Endothelial cell of umbilical vein (primary cell): ENCODE measurements at regions not wholly inside any gene's neighbourhood (a gene's known extent, or its start where the extent isn't known, plus 50 kb on each side); places are given as distances from the start of the nearest gene placed in this dataset.

ENCODE experiments used
- BruUV-seq: library from RNA; stranded (reverse); fragments of 400-500 nt; replicated peaks from 2 replicates; lab custom pipeline; 2021; lab: Mats Ljungman, UMichigan
- CTCF ChIA-PET: fragments of 300-600, 350-600 bp; sonication (Branson Sonifier 250); formaldehyde crosslinking; loops from one replicate; lab custom pipeline; 2021; ENCODE audit warnings: antibody characterized with exemption, inconsistent platforms; lab: Charles Lee
- POLR2A ChIA-PET: fragments of 300-600, 350-600 bp; sonication (Branson Sonifier 250); formaldehyde crosslinking; loops from one replicate; lab custom pipeline; 2021; ENCODE audit warnings: antibody characterized with exemption, inconsistent platforms; lab: Charles Lee
- DNase-seq: peaks from one replicate; pipeline ENCODE4 v3.0.0-alpha.2; 2011; ENCODE audit warnings: low read depth, low spot score
- FAIRE-seq: peaks from 2 replicates; lab custom pipeline; 2011; peaks lifted over from hg19 to GRCh38; lab: Jason Lieb, UNC
- H2AFZ ChIP-seq: 2 replicates; pipeline ENCODE4 v1.6.0; 2012; ENCODE audit warnings: low read depth, low read length, control low read depth, inconsistent platforms
- H3K27ac ChIP-seq: 2 replicates; pipeline ENCODE4 v1.5.1; 2011; ENCODE audit warnings: low read depth, mild to moderate bottlenecking, control low read depth, low read length, moderate library complexity; ENCODE audit not compliant: insufficient read depth
- H3K27me3 ChIP-seq, 2 experiments: 2 replicates each; pipeline versions ENCODE4 v1.6.0 to v1.6.1; 2011; ENCODE audit warnings: low read length in 2 of 2, mixed read lengths in 1 of 2; ENCODE audit not compliant: control insufficient read depth in 2 of 2, insufficient read depth in 2 of 2
- H3K36me3 ChIP-seq, 2 experiments: 2 replicates in 1 of 2; 3 replicates in 1 of 2; pipeline ENCODE4 v1.5.1; 2011; ENCODE audit warnings: low read length in 2 of 2, mild to moderate bottlenecking in 1 of 2, moderate library complexity in 1 of 2; ENCODE audit not compliant: control insufficient read depth in 2 of 2, insufficient read depth in 2 of 2; ENCODE audit errors: extremely low read depth in 1 of 2
- H3K4me1 ChIP-seq: 3 replicates; pipeline ENCODE4 v1.5.1; 2011; ENCODE audit warnings: mild to moderate bottlenecking, low read length; ENCODE audit not compliant: control insufficient read depth, insufficient read depth; ENCODE audit errors: extremely low read depth
- H3K4me2 ChIP-seq: 2 replicates; pipeline ENCODE4 v1.6.1; 2011; ENCODE audit warnings: low read length, control low read depth, mixed read lengths; ENCODE audit not compliant: insufficient read depth
- H3K4me3 ChIP-seq, 3 experiments: fragments of 200-600 bp in 1 of 3; sonication (generic), shearing (Covaris generic) in 1 of 3; replicated peaks in 1 of 3; 2 replicates each; pipeline ENCODE4 v1.5.1; 2011 to 2016; ENCODE audit warnings: control low read depth in 3 of 3, low read length in 3 of 3, mild to moderate bottlenecking in 2 of 3, inconsistent platforms in 1 of 3, low read depth in 1 of 3, moderate library complexity in 1 of 3; ENCODE audit not compliant: insufficient read depth in 1 of 3
- H3K79me2 ChIP-seq: 2 replicates; pipeline ENCODE4 v1.6.0; 2012; ENCODE audit warnings: low read length, inconsistent platforms; ENCODE audit not compliant: control insufficient read depth, insufficient read depth
- H3K9ac ChIP-seq: replicated peaks from 2 replicates; pipeline ENCODE3; 2011; ENCODE audit warnings: low read length, control low read depth; ENCODE audit not compliant: insufficient read depth; ENCODE audit errors: extremely low read depth
- H3K9me1 ChIP-seq: replicated peaks from 3 replicates; pipeline ENCODE4 v1.6.0; 2011; ENCODE audit warnings: mild to moderate bottlenecking, low read length; ENCODE audit not compliant: control insufficient read depth, insufficient read depth; ENCODE audit errors: extremely low read depth
- H3K9me3 ChIP-seq: replicated peaks from 2 replicates; pipeline ENCODE4 v1.5.1; 2012; ENCODE audit warnings: low read length, inconsistent platforms; ENCODE audit not compliant: control insufficient read depth, insufficient read depth
- H4K20me1 ChIP-seq: replicated peaks from 2 replicates; pipeline ENCODE3; 2011; ENCODE audit warnings: mild to moderate bottlenecking, low read length; ENCODE audit not compliant: control insufficient read depth, insufficient read depth; ENCODE audit errors: extremely low read depth
- EZH2 ChIP-seq: IDR thresholded peaks from 2 replicates; pipeline ENCODE4 v1.6.1; 2012; ENCODE audit warnings: borderline replicate concordance, low read depth, mild to moderate bottlenecking, moderate library complexity, low read length, inconsistent platforms; ENCODE audit not compliant: severe bottlenecking
- FOS ChIP-seq: IDR thresholded peaks from 2 replicates; pipeline ENCODE4 v1.6.1; 2011; ENCODE audit warnings: mild to moderate bottlenecking, low read length, moderate library complexity, borderline replicate concordance; ENCODE audit not compliant: insufficient read depth
- GATA2 ChIP-seq: IDR thresholded peaks from 2 replicates; pipeline ENCODE4 v1.7.0; 2011; ENCODE audit warnings: low read depth, mild to moderate bottlenecking, moderate library complexity, mixed read lengths, low read length; ENCODE audit not compliant: insufficient read length, insufficient read depth
- JUN ChIP-seq: IDR thresholded peaks from 2 replicates; pipeline ENCODE4 v1.6.1; 2011; ENCODE audit warnings: borderline replicate concordance, low read depth; ENCODE audit not compliant: insufficient read length, insufficient read depth
- MYC ChIP-seq: IDR thresholded peaks from one replicate; pipeline ENCODE4 v1.6.1; 2011; ENCODE audit warnings: mild to moderate bottlenecking, low read depth, low read length
- POLR2A ChIP-seq: IDR thresholded peaks from 2 replicates; pipeline ENCODE4 v1.6.1; 2012; ENCODE audit warnings: low read depth, mild to moderate bottlenecking, control low read depth, low read length
- POLR2AphosphoS5 ChIP-seq: IDR thresholded peaks from 2 replicates; pipeline ENCODE4 v1.6.1; 2012; ENCODE audit warnings: low read depth, mild to moderate bottlenecking, control low read depth, low read length, moderate library complexity; ENCODE audit not compliant: insufficient read depth
- dilution Hi-C: fragments of 300-500 bp; cut with MboI; formaldehyde crosslinking; loops from one replicate; pipeline ENCODE4 v1.15.0; 2019; ENCODE audit warnings: low sequenced_read_pairs; ENCODE audit not compliant: extremely low pct_ligation_motif_present
- intact Hi-C: fragments of 100-400 bp; cut with micrococcal nuclease; formaldehyde crosslinking; loops from one replicate; pipeline ENCODE4 v1.10.0; 2022
- TF ChIP-seq, protein P1 (sequence below), 2 donors: IDR thresholded peaks; 1 replicate in 1 of 2; 2 replicates in 1 of 2; pipeline ENCODE4 v1.5.1; 2011; ENCODE audit warnings: low read length in 2 of 2, mild to moderate bottlenecking in 2 of 2, moderate library complexity in 2 of 2, control low read depth in 1 of 2, inconsistent platforms in 1 of 2, low read depth in 1 of 2; ENCODE audit not compliant: insufficient read depth in 1 of 2; ENCODE audit errors: extremely low read depth in 1 of 2
- TF ChIP-seq, protein P2 (sequence below): IDR thresholded peaks from 2 replicates; pipeline ENCODE4 v1.6.1; 2011; ENCODE audit not compliant: insufficient read depth, insufficient read length

DNA sequence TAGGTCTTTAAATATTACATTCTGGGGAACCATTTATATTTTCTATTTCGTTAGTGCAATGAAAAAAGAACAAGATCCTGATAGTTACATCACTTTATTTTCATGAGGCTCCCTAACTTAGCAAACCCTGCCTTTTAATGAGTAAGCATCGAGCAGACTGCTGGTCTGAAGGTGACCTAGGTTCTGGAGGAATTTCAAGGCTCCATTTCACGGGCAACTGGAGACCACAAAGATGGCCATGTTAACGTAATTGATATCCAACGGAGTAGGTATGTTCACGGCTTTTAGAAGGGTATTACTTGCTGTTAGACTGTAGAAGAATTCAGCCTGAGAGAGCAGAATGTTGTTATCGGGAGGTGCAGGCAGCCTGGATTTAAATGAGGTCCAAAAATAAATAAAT, 1597.6 kb downstream of the EFNB2 start:
- Histone ChIP-seq H4K20me1 (no peaks in the 10 kb centered on the region), H3K9me1 (no peaks in the 10 kb centered on the region), H3K4me2 (no peak overlapping the region), H3K27me3 (no peaks in the 10 kb centered on the region), H3K4me3 (no peak overlapping the region), H3K36me3 (no peaks in the 10 kb centered on the region), H3K4me1 (no peaks in the 10 kb centered on the region), H2AFZ (no peak overlapping the region), H3K9ac (no peak overlapping the region), H3K27ac (no peak overlapping the region), H3K79me2 (no peaks in the 10 kb centered on the region), H3K9me3 (no peaks in the 10 kb centered on the region)
- dilution Hi-C loops (no loop called here), intact Hi-C loops (no loop called here)
- TF ChIP-seq MYC (no peak), JUN (no peak), POLR2A (no peak)
- TF ChIP-seq, protein P1, sequence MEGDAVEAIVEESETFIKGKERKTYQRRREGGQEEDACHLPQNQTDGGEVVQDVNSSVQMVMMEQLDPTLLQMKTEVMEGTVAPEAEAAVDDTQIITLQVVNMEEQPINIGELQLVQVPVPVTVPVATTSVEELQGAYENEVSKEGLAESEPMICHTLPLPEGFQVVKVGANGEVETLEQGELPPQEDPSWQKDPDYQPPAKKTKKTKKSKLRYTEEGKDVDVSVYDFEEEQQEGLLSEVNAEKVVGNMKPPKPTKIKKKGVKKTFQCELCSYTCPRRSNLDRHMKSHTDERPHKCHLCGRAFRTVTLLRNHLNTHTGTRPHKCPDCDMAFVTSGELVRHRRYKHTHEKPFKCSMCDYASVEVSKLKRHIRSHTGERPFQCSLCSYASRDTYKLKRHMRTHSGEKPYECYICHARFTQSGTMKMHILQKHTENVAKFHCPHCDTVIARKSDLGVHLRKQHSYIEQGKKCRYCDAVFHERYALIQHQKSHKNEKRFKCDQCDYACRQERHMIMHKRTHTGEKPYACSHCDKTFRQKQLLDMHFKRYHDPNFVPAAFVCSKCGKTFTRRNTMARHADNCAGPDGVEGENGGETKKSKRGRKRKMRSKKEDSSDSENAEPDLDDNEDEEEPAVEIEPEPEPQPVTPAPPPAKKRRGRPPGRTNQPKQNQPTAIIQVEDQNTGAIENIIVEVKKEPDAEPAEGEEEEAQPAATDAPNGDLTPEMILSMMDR (IDR thresholded peaks at IDR 0.05; ENCODE audit: extremely low read depth in 1 of 2, insufficient read depth in 1 of 2, low read depth in 1 of 2, low read length in 2 of 2): no peak
- FAIRE-seq (no peak), DNase-seq (no peak)
- BruUV-seq: no TSS peak
- POLR2A ChIA-PET: no interaction called here
- CTCF ChIA-PET: no interaction called here

DNA sequence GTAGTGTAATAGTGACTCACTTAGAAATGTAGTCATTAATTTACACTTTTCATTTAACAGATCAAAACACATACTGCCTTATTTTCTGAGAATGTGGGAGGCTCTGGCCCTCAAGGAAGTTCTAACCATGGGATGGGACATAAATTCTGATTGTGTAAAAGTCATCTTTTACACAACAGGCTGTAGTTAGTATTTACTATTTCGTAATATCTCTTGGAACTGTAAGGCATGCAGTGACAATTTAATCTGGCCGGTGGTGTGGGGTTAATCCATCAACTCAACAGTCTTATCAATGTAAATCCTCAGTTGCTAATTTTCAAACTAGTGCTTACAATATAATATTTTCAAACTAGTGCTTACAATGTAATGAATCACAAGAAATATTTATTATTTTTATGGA, 1599.2 kb downstream of the EFNB2 start:
- ChIA-PET POLR2A (no interaction called here), CTCF (no interaction called here)
- Histone ChIP-seq H3K4me1 (no peaks in the 10 kb centered on the region), H3K9ac (no peak overlapping the region), H4K20me1 (no peaks in the 10 kb centered on the region), H3K27me3 (no peaks in the 10 kb centered on the region), H3K4me2 (no peak overlapping the region), H3K36me3 (no peaks in the 10 kb centered on the region), H3K9me3 (no peaks in the 10 kb centered on the region), H3K4me3 (no peak overlapping the region), H3K9me1 (no peaks in the 10 kb centered on the region), H3K27ac (no peak overlapping the region), H2AFZ (no peak overlapping the region), H3K79me2 (no peaks in the 10 kb centered on the region)
- no TSS peak for BruUV-seq
- TF ChIP-seq POLR2A (no peak), JUN (no peak), EZH2 (no peak), POLR2AphosphoS5 (no peak), MYC (no peak), FOS (no peak), GATA2 (no peak)
- TF ChIP-seq, protein P2, sequence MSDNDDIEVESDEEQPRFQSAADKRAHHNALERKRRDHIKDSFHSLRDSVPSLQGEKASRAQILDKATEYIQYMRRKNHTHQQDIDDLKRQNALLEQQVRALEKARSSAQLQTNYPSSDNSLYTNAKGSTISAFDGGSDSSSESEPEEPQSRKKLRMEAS: no peak
- TF ChIP-seq, protein P1 (IDR thresholded peaks at IDR 0.05; ENCODE audit: extremely low read depth in 1 of 2, insufficient read depth in 1 of 2, low read depth in 1 of 2, low read length in 2 of 2): no peak
- FAIRE-seq (no peak), DNase-seq (no peak)
- dilution Hi-C loops: no loop called here
- intact Hi-C loops: no loop called here
